ENCODE measurements at regions not wholly inside any gene's neighbourhood (a gene's known extent, or its start where the extent isn't known, plus 50 kb on each side); places are given as distances from the start of the nearest gene placed in this dataset.
"Not testable (repeated sequence)": the region's sequence is repeated elsewhere in the genome, so short reads cannot be mapped to it uniquely, and the experiment has no call there.

- no peak for DNase-seq (ENCODE audit: low spot score)
Observed at GRCh38 chr4:67038228-67038566, 507.1 kb downstream of the CENPC start.

GRCh38 chr4:67037504-67038227 is 507.6 kb downstream of the CENPC start:
- DNase-seq (ENCODE audit: low spot score), result no peak

DNA sequence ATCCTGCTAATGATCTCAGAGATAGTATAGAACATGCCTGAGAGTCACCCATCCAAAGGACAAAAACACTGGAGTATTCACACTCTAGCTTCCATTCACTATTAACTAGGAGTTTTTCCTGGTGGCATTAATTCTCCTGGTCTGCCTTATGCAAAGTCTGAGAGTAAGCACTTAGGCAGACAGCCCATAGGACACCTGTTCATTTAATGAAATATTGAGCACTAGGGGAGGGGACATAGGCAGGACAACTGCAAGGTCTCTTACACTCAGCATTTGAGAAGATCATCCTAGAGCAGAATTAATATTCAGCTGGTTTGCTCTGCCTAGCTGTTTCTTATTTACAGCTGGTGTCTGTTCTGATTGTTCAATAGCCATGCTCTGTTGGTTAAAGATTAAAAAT is 508.5 kb downstream of the CENPC start:
- no peak for DNase-seq (ENCODE audit: low spot score)

DNA sequence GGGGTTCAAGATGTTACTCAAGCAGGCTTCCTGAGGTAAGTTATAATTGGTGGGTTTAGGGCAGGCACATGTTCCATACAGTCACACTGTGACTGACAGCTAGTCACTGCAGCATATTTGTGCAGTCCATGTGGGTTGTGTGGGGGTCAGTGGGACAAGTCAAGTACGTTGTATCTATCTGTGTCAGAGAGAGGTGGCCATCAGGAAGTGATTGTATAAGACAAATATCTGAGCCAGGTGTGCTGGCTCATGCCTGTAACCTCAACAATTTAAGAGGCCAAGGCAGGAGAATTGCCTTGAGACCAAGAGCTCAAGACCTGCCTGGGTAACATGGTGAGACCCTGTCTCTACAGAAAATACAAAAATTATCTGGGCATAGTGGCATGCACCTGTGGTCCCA is 509.3 kb downstream of the CENPC start:
- no peak for DNase-seq (ENCODE audit: low spot score)

DNA sequence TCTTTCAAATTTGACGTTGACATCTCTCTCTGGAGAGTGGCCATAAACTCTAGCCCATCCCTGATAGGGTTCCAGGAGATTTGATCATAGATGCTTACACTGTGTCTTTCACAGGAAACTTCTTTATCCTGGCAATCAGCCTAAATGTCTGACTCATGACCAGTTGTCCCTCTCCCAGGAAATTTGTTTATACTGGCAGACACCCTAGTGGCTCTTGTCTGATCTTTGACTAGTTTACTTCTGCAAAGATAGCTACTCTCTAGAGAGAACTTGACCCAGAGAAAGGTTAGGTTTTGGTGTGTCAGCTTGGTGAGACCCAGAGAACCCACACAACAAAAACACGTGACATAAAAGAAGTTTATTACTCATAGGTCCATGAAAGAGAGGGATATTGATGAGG is 509.8 kb downstream of the CENPC start:
- DNase-seq (ENCODE audit: low spot score), result no peak

DNA sequence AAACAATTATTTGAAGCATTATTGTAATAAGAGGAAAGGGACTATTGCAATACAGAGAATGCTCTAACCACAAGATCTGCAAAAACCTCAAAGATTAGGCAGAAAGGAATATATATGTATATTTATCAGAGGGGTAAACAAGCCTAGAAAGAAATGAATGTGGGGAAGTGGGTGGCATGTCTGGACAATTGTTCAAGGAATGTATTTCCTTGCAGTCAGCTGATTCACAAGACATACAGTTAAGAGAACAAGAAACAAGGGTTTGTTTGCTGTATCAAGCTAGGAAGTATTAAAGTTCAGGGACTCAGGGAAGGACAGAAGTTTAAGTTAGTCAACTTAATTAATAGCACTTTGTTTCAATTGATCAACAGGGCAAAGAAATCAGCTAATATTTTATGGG is 514.7 kb downstream of the CENPC start:
- DNase-seq (ENCODE audit: low spot score), result no peak

- no peak for DNase-seq (ENCODE audit: low spot score)
Observed at GRCh38 chr4:67020438-67020797, 524.9 kb downstream of the CENPC start.

DNA sequence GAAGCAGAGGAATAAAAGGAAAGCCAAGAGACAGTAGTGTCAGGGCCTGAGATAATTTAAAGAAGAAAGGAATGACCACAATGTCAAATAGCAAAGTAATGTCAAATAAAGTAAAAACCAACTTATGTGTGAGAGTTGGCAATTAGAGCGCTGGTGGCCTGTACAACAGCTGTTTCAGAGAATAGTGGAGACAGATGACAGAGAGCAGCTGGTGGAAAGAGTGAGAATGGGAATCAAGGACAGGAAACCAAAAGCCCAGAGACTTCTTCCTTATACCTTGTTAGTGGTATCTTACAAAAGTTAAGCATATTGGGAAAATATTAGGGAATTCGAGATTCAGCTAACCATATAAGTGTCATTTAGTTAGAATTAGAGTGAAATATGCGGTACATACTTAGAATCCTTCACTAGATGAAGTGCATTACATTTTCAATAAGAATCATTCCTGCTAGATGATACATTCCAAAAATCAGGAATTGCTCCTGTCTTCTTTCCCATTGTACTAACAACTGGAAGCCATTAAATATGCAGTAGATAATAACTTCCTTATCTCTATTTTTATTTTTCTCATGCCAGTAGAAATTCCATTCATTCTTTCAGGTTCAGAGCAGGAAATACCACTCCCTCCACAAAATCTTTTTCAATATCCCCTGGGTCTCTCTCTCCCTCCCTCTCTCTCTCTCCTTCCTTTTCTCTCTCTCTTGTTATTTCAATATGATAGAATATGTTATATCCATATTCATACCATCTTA is 525.4 kb downstream of the CENPC start:
- no peak for DNase-seq (ENCODE audit: low spot score)

- no peak for DNase-seq (ENCODE audit: low spot score)
Observed at GRCh38 chr4:67014592-67014991, 530.7 kb downstream of the CENPC start.

GRCh38 chr4:67006791-67007190 is 538.5 kb downstream of the CENPC start:
- DNase-seq (ENCODE audit: low spot score), result no peak

GRCh38 chr4:66991521-66991920 is 553.8 kb downstream of the CENPC start:
- no peak for DNase-seq (ENCODE audit: low spot score)

- DNase-seq (ENCODE audit: low spot score), result no peak
Observed at GRCh38 chr4:66974665-66975064, 570.6 kb downstream of the CENPC start.

GRCh38 chr4:66972087-66972486 is 573.2 kb downstream of the CENPC start:
- DNase-seq (ENCODE audit: low spot score), result no peak

- no peak for DNase-seq (ENCODE audit: low spot score)
Observed at GRCh38 chr4:66964467-66964866, 580.8 kb downstream of the CENPC start.

- no peak for DNase-seq (ENCODE audit: low spot score)
Observed at GRCh38 chr4:66963084-66963483, 582.2 kb downstream of the CENPC start.

DNA sequence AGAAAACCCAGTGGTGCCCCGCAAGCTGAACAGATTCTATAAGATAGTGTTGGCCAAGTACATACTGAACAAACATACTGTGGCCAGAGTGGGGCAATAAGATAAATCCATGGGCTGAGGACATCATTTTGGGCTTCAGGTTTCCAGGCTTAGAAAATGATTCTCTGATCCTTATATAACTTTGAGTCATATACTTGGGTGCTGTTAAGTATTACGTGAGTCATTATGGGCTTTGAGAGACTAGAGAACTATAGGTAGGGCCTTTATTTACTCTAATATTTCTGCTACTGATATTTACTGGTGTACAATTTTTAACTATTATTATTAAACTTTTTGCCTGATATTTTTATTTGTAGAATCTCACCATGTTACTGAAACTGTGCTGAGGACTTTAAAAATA is 586.1 kb downstream of the CENPC start:
- DNase-seq (ENCODE audit: low spot score), result no peak

DNA sequence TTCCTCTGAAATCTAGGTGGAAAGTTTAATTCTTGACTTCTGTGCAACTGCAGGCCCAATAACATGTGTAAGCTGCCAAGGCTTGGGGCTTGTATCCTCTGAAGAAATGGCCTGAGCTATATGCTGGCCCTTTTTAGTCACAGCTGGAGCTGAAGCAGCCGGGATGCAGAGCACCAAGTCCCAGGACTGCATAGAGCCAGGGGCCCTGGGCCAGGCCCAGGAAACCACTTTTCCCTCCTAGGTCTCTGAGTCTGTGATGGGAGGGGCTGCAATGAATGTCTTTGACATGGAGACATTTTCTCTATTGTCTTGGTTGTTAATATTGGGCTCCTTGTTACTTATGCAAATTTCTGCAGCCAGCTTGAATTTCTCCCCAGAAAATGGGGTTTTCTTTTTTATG is 588.5 kb downstream of the CENPC start:
- DNase-seq (ENCODE audit: low spot score), result no peak

GRCh38 chr4:66956426-66956825 is 588.9 kb downstream of the CENPC start:
- DNase-seq (ENCODE audit: low spot score), result no peak

GRCh38 chr4:66955784-66956183 is 589.5 kb downstream of the CENPC start:
- DNase-seq (ENCODE audit: low spot score), result no peak

GRCh38 chr4:66949419-66949818 is 595.9 kb downstream of the CENPC start:
- DNase-seq (ENCODE audit: low spot score), result no peak

DNA sequence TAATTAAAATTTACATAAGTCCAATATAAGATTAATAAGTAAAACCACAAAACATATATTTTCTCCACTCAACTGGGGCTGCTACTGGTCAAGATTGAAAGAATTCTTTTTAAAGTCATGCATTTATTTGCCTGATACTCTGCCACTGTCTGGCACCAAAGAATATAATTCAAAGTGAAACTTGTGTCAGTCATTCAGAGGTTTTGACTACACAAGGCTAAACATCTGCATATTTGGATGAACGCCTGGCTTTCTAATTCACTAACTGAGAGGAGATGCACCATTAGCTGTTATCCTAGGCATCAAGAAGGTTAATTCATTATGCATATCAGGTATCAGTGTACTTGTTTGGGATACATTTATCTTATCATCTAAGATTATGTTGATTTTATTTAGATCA is 598.5 kb downstream of the CENPC start:
- DNase-seq (ENCODE audit: low spot score), result no peak

DNA sequence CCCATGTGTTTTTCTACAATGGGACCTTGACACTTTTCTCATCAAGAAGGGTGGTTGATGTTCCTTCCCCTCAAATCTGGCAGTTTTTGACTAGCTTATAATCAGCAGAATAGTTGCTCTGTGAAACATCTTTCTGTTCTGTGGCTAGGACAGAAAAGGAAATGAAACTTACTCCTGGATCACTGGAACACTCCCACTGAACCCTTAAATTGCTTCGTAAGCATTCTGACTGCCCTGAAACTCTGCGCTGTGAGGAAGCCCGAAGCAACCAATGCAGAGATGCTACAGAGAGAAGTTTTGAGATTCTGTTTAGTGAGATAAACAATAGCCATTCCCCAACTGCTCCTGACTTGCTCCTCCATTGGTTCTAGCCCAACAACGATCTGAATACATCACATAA is 602.2 kb downstream of the CENPC start:
- DNase-seq (ENCODE audit: low spot score), result no peak

DNA sequence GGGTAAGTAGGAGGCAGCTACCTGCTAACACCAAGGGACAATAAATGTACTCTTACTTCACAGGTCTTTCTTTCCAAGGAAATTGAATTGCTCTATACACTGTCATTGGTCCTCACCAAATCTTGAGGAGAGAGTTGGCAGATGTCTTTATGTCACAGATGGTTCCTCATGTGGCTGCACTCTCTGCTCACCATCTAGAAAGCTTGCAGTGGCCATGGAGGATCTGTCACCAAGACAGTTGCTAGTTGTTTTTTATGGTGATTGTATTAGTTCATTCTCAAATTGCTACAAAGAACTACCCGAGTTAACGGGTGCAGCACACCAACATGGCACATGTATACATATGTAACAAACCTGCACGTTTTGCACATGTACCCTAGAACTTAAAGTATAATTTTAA is 613.3 kb downstream of the CENPC start:
- not testable (repeated sequence) for DNase-seq (ENCODE audit: low spot score)

GRCh38 chr4:66930206-66930605 is 615.1 kb downstream of the CENPC start:
- no peak for DNase-seq (ENCODE audit: low spot score)
